ENCODE measurements at regions not wholly inside any gene's neighbourhood (a gene's known extent, or its start where the extent isn't known, plus 50 kb on each side); places are given as distances from the start of the nearest gene placed in this dataset.
"Not testable (repeated sequence)": the region's sequence is repeated elsewhere in the genome, so short reads cannot be mapped to it uniquely, and the experiment has no call there.

GRCh38 chr2:8558096-8558495, 123.8 kb upstream of the ID2 start:
- TF ChIP-seq, protein P1, sequence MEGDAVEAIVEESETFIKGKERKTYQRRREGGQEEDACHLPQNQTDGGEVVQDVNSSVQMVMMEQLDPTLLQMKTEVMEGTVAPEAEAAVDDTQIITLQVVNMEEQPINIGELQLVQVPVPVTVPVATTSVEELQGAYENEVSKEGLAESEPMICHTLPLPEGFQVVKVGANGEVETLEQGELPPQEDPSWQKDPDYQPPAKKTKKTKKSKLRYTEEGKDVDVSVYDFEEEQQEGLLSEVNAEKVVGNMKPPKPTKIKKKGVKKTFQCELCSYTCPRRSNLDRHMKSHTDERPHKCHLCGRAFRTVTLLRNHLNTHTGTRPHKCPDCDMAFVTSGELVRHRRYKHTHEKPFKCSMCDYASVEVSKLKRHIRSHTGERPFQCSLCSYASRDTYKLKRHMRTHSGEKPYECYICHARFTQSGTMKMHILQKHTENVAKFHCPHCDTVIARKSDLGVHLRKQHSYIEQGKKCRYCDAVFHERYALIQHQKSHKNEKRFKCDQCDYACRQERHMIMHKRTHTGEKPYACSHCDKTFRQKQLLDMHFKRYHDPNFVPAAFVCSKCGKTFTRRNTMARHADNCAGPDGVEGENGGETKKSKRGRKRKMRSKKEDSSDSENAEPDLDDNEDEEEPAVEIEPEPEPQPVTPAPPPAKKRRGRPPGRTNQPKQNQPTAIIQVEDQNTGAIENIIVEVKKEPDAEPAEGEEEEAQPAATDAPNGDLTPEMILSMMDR (IDR thresholded peaks at IDR 0.05; ENCODE audit: low read depth, low read length): no peak
- H3K4me3 ChIP-seq (ENCODE audit: low read depth, low read length): no peak overlapping the region

GRCh38 chr2:8558956-8559355, 122.9 kb upstream of the ID2 start:
- no peak overlapping the region for H3K4me3 ChIP-seq (ENCODE audit: low read depth, low read length)
- TF ChIP-seq, protein P1 (IDR thresholded peaks at IDR 0.05; ENCODE audit: low read depth, low read length): no peak

- TF ChIP-seq, protein P1 (IDR thresholded peaks at IDR 0.05; ENCODE audit: low read depth, low read length): no peak
- H3K4me3 ChIP-seq (ENCODE audit: low read depth, low read length): no peak overlapping the region
Observed at GRCh38 chr2:8559805-8560204, 122.1 kb upstream of the ID2 start.

- not testable (repeated sequence) for H3K4me3 ChIP-seq (ENCODE audit: low read depth, low read length)
Observed at GRCh38 chr2:8561692-8562091, 120.2 kb upstream of the ID2 start.

- no peak overlapping the region for H3K4me3 ChIP-seq (ENCODE audit: low read depth, low read length)
- TF ChIP-seq, protein P1 (IDR thresholded peaks at IDR 0.05; ENCODE audit: low read depth, low read length): no peak
Observed at GRCh38 chr2:8563814-8564474, 117.9 kb upstream of the ID2 start.

GRCh38 chr2:8564475-8564874, 117.4 kb upstream of the ID2 start:
- TF ChIP-seq, protein P1 (IDR thresholded peaks at IDR 0.05; ENCODE audit: low read depth, low read length): no peak
- no peak overlapping the region for H3K4me3 ChIP-seq (ENCODE audit: low read depth, low read length)

GRCh38 chr2:8565399-8566154, 116.3 kb upstream of the ID2 start:
- TF ChIP-seq, protein P1 (IDR thresholded peaks at IDR 0.05; ENCODE audit: low read depth, low read length): no peak
- no peak overlapping the region for H3K4me3 ChIP-seq (ENCODE audit: low read depth, low read length)
